ENCODE measurements at regions not wholly inside any gene's neighbourhood (a gene's known extent, or its start where the extent isn't known, plus 50 kb on each side); places are given as distances from the start of the nearest gene placed in this dataset.
"Not testable (repeated sequence)": the region's sequence is repeated elsewhere in the genome, so short reads cannot be mapped to it uniquely, and the experiment has no call there.

DNA sequence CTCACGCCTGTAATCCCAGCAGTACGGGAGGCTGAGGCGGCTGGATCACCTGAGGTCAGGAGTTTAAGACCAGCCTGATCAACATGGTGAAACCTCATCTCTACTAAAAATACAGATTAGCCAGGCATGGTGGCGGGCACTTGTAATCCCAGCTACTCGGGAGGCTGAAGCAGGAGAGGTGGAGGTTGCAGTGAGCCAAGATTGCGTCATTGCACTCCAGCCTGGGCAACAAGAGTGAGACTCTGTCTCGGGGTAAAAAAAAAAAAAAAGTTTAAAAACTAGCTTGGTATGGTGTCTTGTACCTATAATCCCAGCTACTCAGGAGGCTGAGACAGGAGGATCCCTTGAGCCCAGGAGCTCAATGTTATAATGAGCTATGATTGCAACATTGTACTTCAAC, 61.2 kb upstream of the TARDBP start:
- H3K27me3 Mint-ChIP-seq; H3K36me3 Mint-ChIP-seq; H3K9me3 ChIP-seq; H3K27ac Mint-ChIP-seq; ATAC-seq (replicated peaks in 1 of 4); DNase-seq; H3K9me3 Mint-ChIP-seq; H3K4me1 ChIP-seq (ENCODE audit: control insufficient read depth in 1 of 2, extremely low read depth in 1 of 2, insufficient read depth in 2 of 2, low read length in 2 of 2); H3K4me1 Mint-ChIP-seq; H3K27ac ChIP-seq (ENCODE audit: low read length); H3K36me3 ChIP-seq (ENCODE audit: control insufficient read depth in 2 of 2, extremely low read depth in 1 of 2, insufficient read depth in 1 of 2, low read length in 1 of 2); H3K4me3 ChIP-seq (ENCODE audit: control insufficient read depth in 1 of 2, extremely low read depth in 1 of 2, low read length in 1 of 2); H3K4me3 Mint-ChIP-seq: not testable (repeated sequence)
- ChIA-PET POLR2A (interaction anchor here in 1 of 2 donors (0.6 kb wide), 1 partner anchor 831 kb away, joined by 3 read pairs; no protein-coding TSS in a partner anchor), CTCF (interaction anchor here in 1 of 2 donors (0.6 kb wide), 1 partner anchor 498 kb away, joined by 3 read pairs; no protein-coding TSS in a partner anchor)
- no CpG with 5 or more reads among the region's 7 CpGs for WGBS (ENCODE audit: insufficient coverage)
- peaks cover 0 to 24% of the 10 kb centered on the region in 2 experiments for H3K27me3 ChIP-seq (replicated peaks in 1 of 2; ENCODE audit: control insufficient read depth in 2 of 2, extremely low read depth in 1 of 2, insufficient read depth in 2 of 2, low read length in 1 of 2)

DNA sequence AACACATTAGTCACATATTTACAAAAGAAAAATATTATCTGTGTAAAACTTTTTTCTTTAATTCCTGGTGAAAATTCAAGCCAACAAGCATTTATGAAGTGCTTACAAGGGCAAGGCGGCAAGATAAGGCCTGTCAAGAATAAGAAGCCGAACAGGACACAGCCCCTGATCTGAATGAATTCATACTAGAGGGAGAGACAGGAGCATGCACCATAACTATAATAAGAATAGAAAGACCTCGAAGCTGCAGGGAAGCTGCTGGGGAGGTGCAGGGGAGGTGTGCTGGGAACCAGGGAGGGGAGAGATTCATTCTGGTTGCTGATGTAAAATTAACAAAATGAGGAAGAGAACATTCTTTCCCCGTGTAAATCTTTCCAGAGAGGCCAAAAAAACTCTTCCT, 60.5 kb upstream of the TARDBP start:
- no peaks in the 10 kb centered on the region for H3K9me3 ChIP-seq
- POLR2A ChIA-PET, result no interaction called here
- CTCF ChIA-PET, result interaction anchor here in 1 of 2 donors (0.6 kb wide), 1 partner anchor 498 kb away, joined by 3 read pairs; no protein-coding TSS in a partner anchor
- ATAC-seq (replicated peaks in 1 of 4), result no peak
- Mint-ChIP-seq H3K27me3 (peaks cover 0 to 2% of the 10 kb centered on the region in 2 donors), H3K4me1 (no peaks in the 10 kb centered on the region), H3K27ac (no peak overlapping the region), H3K9me3 (no peaks in the 10 kb centered on the region), H3K36me3 (no peaks in the 10 kb centered on the region), H3K4me3 (no peak overlapping the region)
- H3K4me3 ChIP-seq (ENCODE audit: control insufficient read depth in 1 of 2, extremely low read depth in 1 of 2, low read length in 1 of 2), result no peak overlapping the region
- H3K36me3 ChIP-seq (ENCODE audit: control insufficient read depth in 2 of 2, extremely low read depth in 1 of 2, insufficient read depth in 1 of 2, low read length in 1 of 2), result no peaks in the 10 kb centered on the region
- 100% methylated on average over 2 of the region's 4 CpGs for WGBS (ENCODE audit: insufficient coverage)
- peaks cover 0 to 18% of the 10 kb centered on the region in 2 experiments for H3K27me3 ChIP-seq (replicated peaks in 1 of 2; ENCODE audit: control insufficient read depth in 2 of 2, extremely low read depth in 1 of 2, insufficient read depth in 2 of 2, low read length in 1 of 2)
- H3K4me1 ChIP-seq (ENCODE audit: control insufficient read depth in 1 of 2, extremely low read depth in 1 of 2, insufficient read depth in 2 of 2, low read length in 2 of 2), result no peaks in the 10 kb centered on the region
- DNase-seq, result no peak
- no peak overlapping the region for H3K27ac ChIP-seq (ENCODE audit: low read length)

DNA sequence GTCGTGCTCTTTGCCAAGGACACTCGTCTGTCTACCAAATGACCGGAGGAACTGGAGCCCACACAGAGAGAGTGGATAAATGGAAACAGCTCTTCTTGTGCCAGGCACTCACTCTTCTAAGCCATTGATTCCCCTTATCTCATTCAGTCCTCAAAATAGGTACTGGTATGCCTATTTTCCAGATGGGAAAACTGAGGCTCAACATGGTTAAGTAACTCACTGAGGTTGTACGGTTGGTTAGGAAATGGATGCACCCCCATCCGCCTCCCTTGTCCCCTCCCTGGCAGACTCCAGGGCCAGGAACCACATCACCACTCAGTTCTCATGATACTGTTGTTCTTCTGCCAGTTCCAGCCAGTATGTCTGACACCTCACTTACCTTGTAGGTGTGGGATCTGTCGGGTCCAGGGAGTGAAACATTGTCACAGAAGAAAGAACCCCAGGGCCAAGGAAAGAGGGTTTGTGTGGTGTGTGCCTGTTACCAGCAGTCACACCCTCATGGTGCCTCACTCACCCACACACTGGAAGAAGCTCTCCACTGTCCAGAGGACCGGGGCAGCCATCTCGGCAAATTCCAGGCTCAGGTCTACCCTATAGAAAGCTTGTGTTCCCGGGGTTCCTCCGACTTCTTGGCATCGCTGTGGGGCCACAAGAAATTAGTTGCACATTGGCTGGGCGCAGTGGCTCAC, 58.8 kb upstream of the TARDBP start:
- Histone ChIP-seq H3K36me3 (ENCODE audit: control insufficient read depth in 2 of 2, extremely low read depth in 1 of 2, insufficient read depth in 1 of 2, low read length in 1 of 2) (no peaks in the 10 kb centered on the region), H3K9me3 (no peaks in the 10 kb centered on the region), H3K27me3 (replicated peaks in 1 of 2; ENCODE audit: control insufficient read depth in 2 of 2, extremely low read depth in 1 of 2, insufficient read depth in 2 of 2, low read length in 1 of 2) (peaks cover 0 to 16% of the 10 kb centered on the region in 2 experiments), H3K4me3 (ENCODE audit: control insufficient read depth in 1 of 2, extremely low read depth in 1 of 2, low read length in 1 of 2) (no peak overlapping the region), H3K4me1 (ENCODE audit: control insufficient read depth in 1 of 2, extremely low read depth in 1 of 2, insufficient read depth in 2 of 2, low read length in 2 of 2) (no peaks in the 10 kb centered on the region), H3K27ac (ENCODE audit: low read length) (no peak overlapping the region)
- ChIA-PET POLR2A (no interaction called here), CTCF (interaction anchor here in 1 of 2 donors (0.7 kb wide), 1 partner anchor 28 kb away, joined by 4 read pairs; no protein-coding TSS in a partner anchor)
- Mint-ChIP-seq H3K4me1 (no peaks in the 10 kb centered on the region), H3K36me3 (no peaks in the 10 kb centered on the region), H3K9me3 (no peaks in the 10 kb centered on the region), H3K27ac (no peak overlapping the region), H3K4me3 (no peak overlapping the region), H3K27me3 (peaks cover 0 to 2% of the 10 kb centered on the region in 2 donors)
- 89% methylated on average over 5 of the region's 12 CpGs for WGBS (ENCODE audit: insufficient coverage)
- ATAC-seq (replicated peaks in 1 of 4) (no peak), DNase-seq (no peak)

DNA sequence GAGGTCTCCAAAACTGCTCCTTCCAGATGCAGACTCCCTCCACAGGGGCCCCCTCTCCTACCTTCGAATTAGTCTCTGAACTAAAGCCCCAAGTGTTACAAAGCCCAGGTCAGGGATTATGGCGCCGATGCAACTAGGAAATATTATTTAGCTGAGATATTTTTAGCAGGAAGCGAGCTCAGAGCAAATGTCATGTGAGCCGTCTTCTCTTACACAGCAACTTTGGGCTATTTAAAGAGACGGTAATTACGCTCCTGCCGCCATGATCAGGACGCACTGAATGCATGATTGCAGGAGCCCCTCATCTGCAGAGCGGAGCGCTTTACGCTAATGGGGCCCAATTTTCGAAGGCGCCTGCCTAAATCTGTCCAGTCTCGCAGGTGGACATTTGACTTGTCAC, 55.3 kb upstream of the TARDBP start:
- Mint-ChIP-seq H3K36me3 (no peaks in the 10 kb centered on the region), H3K4me1 (peaks cover 0 to 6% (median 0%) of the 10 kb centered on the region in 3 donors), H3K27me3 (peaks cover 0 to 14% of the 10 kb centered on the region in 2 donors), H3K27ac (no peak overlapping the region), H3K9me3 (no peaks in the 10 kb centered on the region), H3K4me3 (no peak overlapping the region)
- ATAC-seq (replicated peaks in 1 of 4) (no peak), DNase-seq (no peak)
- POLR2A ChIA-PET, result no interaction called here
- 84% methylated on average over 12 of the region's 15 CpGs for WGBS (ENCODE audit: insufficient coverage)
- H3K36me3 ChIP-seq (ENCODE audit: control insufficient read depth in 2 of 2, extremely low read depth in 1 of 2, insufficient read depth in 1 of 2, low read length in 1 of 2), result no peaks in the 10 kb centered on the region
- no peaks in the 10 kb centered on the region for H3K9me3 ChIP-seq
- no peak overlapping the region for H3K4me3 ChIP-seq (ENCODE audit: control insufficient read depth in 1 of 2, extremely low read depth in 1 of 2, low read length in 1 of 2)
- peaks cover 0 to 29% of the 10 kb centered on the region in 2 experiments for H3K27me3 ChIP-seq (replicated peaks in 1 of 2; ENCODE audit: control insufficient read depth in 2 of 2, extremely low read depth in 1 of 2, insufficient read depth in 2 of 2, low read length in 1 of 2)
- CTCF ChIA-PET, result interaction anchor here in 1 of 2 donors (0.5 kb wide), 1 partner anchor 8 kb away, joined by 3 read pairs; no protein-coding TSS in a partner anchor
- H3K4me1 ChIP-seq (ENCODE audit: control insufficient read depth in 1 of 2, extremely low read depth in 1 of 2, insufficient read depth in 2 of 2, low read length in 2 of 2), result peaks cover 0 to 7% of the 10 kb centered on the region in 2 experiments
- no peak overlapping the region for H3K27ac ChIP-seq (ENCODE audit: low read length)

DNA sequence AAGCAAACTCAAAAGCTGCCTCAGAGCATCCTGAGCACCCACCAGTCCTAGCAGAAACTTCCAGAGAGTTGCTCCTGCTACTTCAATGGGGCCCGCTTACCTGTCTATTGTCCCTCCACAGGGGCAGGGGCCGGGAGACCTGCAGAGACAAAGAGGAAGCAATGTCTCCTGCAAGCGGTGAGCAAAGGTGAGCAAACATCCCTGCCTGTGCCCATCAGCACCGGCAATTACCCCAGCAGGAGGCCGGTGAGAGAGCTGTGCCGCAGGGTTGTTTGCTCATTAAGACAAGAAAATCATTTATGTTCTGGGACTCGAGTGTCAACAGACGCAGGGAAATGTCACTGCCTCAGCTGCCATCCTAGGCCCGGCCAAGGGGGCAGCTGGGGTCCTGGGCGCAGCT, 53.8 kb upstream of the TARDBP start:
- Mint-ChIP-seq H3K36me3 (no peaks in the 10 kb centered on the region), H3K4me1 (peaks cover 0 to 6% (median 0%) of the 10 kb centered on the region in 3 donors), H3K27ac (no peak overlapping the region), H3K4me3 (no peak overlapping the region), H3K9me3 (no peaks in the 10 kb centered on the region), H3K27me3 (peaks cover 0 to 21% of the 10 kb centered on the region in 2 donors)
- ATAC-seq (replicated peaks in 1 of 4) (no peak), DNase-seq (no peak)
- POLR2A ChIA-PET, result no interaction called here
- Histone ChIP-seq H3K9me3 (no peaks in the 10 kb centered on the region), H3K4me3 (ENCODE audit: control insufficient read depth in 1 of 2, extremely low read depth in 1 of 2, low read length in 1 of 2) (no peak overlapping the region), H3K27ac (ENCODE audit: low read length) (no peak overlapping the region), H3K27me3 (replicated peaks in 1 of 2; ENCODE audit: control insufficient read depth in 2 of 2, extremely low read depth in 1 of 2, insufficient read depth in 2 of 2, low read length in 1 of 2) (peaks cover 0 to 39% of the 10 kb centered on the region in 2 experiments), H3K4me1 (ENCODE audit: control insufficient read depth in 1 of 2, extremely low read depth in 1 of 2, insufficient read depth in 2 of 2, low read length in 2 of 2) (peaks cover 0 to 7% of the 10 kb centered on the region in 2 experiments), H3K36me3 (ENCODE audit: control insufficient read depth in 2 of 2, extremely low read depth in 1 of 2, insufficient read depth in 1 of 2, low read length in 1 of 2) (no peaks in the 10 kb centered on the region)
- WGBS (ENCODE audit: insufficient coverage), result 89% methylated on average over 9 of the region's 10 CpGs
- CTCF ChIA-PET, result no interaction called here

DNA sequence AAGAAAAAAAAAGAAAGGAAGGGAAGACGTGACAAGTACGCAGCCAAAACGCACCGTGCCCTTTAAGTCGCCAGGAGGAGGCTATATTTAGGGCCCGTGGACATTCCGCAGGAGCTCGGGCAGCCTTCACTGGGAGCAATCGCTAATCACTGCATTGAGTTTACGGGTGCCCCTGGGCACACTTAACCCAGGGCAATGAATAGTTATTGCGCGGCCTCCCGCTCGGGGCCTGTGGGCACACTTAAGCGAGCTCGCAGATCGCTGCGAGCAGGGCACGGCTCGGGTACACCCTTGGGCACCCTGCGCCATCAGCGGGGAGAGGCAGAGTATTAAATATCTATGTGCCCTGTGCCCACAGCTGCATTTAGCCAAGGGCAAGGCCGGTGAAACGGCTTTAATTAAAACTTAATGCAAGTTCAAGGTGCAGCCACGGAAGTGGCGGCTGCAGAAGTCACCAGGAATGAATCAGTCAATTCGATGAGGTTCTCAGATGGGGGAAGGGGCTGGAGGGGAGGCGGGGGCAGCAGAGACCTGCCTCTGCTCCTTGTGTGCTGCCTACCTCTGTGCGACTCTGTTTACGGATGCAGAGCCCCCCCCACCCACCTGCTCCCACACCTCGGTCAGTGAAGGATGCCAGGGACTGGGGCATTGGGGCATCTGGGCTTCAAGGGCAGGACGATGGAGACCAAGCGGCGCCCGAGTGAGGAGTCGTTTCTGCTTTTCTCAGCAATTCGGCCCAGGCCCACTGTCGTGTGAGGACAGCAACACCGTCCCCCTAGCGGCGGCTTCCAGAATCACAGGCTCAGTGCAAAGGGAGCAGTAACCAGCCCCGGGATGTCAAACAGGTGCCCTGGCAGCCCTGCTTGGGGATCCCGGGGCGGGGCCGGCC, 51.8 kb upstream of the TARDBP start:
- 65% methylated on average over 38 of the region's 45 CpGs for WGBS (ENCODE audit: insufficient coverage)
- H3K9me3 ChIP-seq, result no peaks in the 10 kb centered on the region
- Mint-ChIP-seq H3K9me3 (no peaks in the 10 kb centered on the region), H3K4me1 (peaks cover 10 to 16% (median 10%) of the 10 kb centered on the region in 3 donors), H3K36me3 (no peaks in the 10 kb centered on the region), H3K4me3 (no peak overlapping the region), H3K27ac (no peak overlapping the region), H3K27me3 (peaks cover 0 to 32% of the 10 kb centered on the region in 2 donors)
- H3K4me3 ChIP-seq (ENCODE audit: control insufficient read depth in 1 of 2, extremely low read depth in 1 of 2, low read length in 1 of 2), result no peak overlapping the region
- peaks cover 0 to 48% of the 10 kb centered on the region in 2 experiments for H3K27me3 ChIP-seq (replicated peaks in 1 of 2; ENCODE audit: control insufficient read depth in 2 of 2, extremely low read depth in 1 of 2, insufficient read depth in 2 of 2, low read length in 1 of 2)
- H3K27ac ChIP-seq (ENCODE audit: low read length), result no peak overlapping the region
- ChIA-PET CTCF (interaction anchor here in 1 of 2 donors (0.8 kb wide), 1 partner anchor 466 kb away, joined by 3 read pairs; no protein-coding TSS in a partner anchor), POLR2A (no interaction called here)
- ATAC-seq (replicated peaks in 1 of 4) (peak; percentile 76 to 87 (median 81)), DNase-seq (peak; percentile 49 to 83 (median 68))
- peaks cover 3 to 17% of the 10 kb centered on the region in 2 experiments for H3K4me1 ChIP-seq (ENCODE audit: control insufficient read depth in 1 of 2, extremely low read depth in 1 of 2, insufficient read depth in 2 of 2, low read length in 2 of 2)
- H3K36me3 ChIP-seq (ENCODE audit: control insufficient read depth in 2 of 2, extremely low read depth in 1 of 2, insufficient read depth in 1 of 2, low read length in 1 of 2), result no peaks in the 10 kb centered on the region
